ENCODE measurements at regions not wholly inside any gene's neighbourhood (a gene's known extent, or its start where the extent isn't known, plus 50 kb on each side); places are given as distances from the start of the nearest gene placed in this dataset.

DNA sequence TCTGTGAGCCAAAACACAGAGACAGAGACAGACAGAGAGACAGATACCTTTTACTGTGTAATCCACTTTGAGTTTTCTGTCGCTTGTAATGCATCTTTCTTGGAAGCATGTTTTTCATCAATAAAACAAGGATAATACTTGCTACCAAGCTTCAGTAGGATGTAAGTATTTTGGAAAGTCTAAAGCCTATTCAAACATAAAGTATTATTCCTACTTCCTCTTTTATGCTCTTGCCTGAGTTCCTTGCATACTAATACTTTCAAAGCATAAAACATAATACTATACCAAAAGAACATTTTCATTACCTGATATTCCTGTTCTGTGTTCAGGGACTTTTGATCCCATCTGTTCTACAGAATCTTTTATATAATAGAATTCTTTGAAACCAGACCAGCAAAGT lies 64.5 kb upstream of the SLC30A5 start:
- TF ChIP-seq POLR2AphosphoS5 (IDR thresholded peaks at IDR 0.05; ENCODE audit: borderline replicate concordance, low read depth, low read length), result no peak
- no peak for TF ChIP-seq EZH2 (IDR thresholded peaks at IDR 0.05)
- no peak for TF ChIP-seq FOXP2 (optimal IDR thresholded peaks at IDR 0.05; ENCODE audit: control extremely low read depth, extremely low read length, insufficient read depth)
